ENCODE measurements at regions not wholly inside any gene's neighbourhood (a gene's known extent, or its start where the extent isn't known, plus 50 kb on each side); places are given as distances from the start of the nearest gene placed in this dataset.

DNA sequence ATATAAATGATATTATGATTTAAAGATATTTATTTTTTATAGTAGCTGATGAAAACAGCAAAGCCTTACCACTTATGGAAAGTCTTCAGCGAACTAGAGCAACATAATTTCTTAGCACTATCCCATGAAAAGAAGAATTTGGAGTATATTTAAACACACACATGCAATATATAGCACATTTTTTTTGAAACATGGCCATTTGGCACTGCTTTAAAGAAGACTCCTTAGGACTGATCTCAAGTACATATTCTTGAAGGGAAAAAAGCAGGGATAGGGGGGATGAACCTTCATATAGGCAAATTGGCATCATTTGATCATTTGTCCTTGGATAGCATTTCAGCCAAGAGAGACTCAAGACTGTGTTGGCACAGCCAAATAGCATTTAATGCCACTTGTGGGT lies 193.3 kb downstream of the ANKRD50 start:
- Mint-ChIP-seq H3K4me3 (no peak overlapping the region), H3K27me3 (no peaks in the 10 kb centered on the region), H3K4me1 (ENCODE audit: low read depth) (no peaks in the 10 kb centered on the region), H3K36me3 (no peaks in the 10 kb centered on the region), H3K27ac (no peak overlapping the region), H3K9me3 (no peaks in the 10 kb centered on the region)
- ChIA-PET CTCF (no interaction called here), POLR2A (no interaction called here)
- DNase-seq = no peak
- intact Hi-C loops (cut with micrococcal nuclease) = no loop called here

DNA sequence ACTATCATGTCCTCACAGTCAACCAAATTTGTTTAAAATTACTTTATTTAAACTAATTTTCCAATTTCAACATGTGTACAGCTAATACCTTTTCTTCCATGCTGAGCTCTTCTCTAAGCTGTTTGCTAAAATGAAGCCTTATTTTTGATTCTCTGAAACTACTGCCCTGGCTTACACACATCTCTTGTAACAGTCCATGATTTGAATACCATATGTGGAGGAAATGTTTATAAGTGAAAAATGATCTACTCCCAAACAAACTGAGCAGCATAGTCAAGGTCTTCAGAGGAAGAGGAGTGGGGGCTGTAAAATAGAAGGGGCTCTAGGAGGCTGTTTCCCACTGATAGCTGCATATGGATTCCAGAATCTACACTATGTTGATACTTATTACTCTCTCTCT lies 188.7 kb downstream of the ANKRD50 start:
- DNase-seq = no peak
- H3K4me1 Mint-ChIP-seq (ENCODE audit: low read depth) = no peaks in the 10 kb centered on the region
- no peak overlapping the region for H3K27ac Mint-ChIP-seq
- ChIA-PET POLR2A (no interaction called here), CTCF (no interaction called here)
- H3K27me3 Mint-ChIP-seq = no peaks in the 10 kb centered on the region
- no peak overlapping the region for H3K4me3 Mint-ChIP-seq
- intact Hi-C loops (cut with micrococcal nuclease) = no loop called here
- no peaks in the 10 kb centered on the region for H3K36me3 Mint-ChIP-seq
- H3K9me3 Mint-ChIP-seq = no peaks in the 10 kb centered on the region

DNA sequence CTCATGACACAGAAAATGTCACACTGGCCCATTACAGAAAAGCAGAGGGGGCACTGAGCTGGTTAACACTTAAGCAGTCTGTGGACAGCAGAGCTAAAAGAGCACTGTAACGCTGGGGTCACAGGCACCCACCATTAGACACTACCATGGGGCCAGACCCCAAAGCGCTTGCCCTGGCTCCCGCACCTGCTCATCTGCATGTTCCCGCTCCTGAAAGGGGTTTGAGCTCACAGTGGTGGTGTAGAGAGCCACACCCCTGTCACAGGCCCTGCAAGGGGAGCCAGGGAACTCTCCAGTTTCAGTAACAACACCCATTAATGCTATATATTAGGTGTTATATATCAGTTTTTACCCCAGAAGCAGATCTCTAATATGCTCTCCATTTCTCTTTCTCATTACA lies 187.0 kb downstream of the ANKRD50 start:
- no peak for DNase-seq
- ChIA-PET CTCF (no interaction called here), POLR2A (no interaction called here)
- no peaks in the 10 kb centered on the region for H3K9me3 Mint-ChIP-seq
- H3K27me3 Mint-ChIP-seq = no peaks in the 10 kb centered on the region
- H3K27ac Mint-ChIP-seq = no peak overlapping the region
- H3K4me1 Mint-ChIP-seq (ENCODE audit: low read depth) = no peaks in the 10 kb centered on the region
- no peak overlapping the region for H3K4me3 Mint-ChIP-seq
- intact Hi-C loops (cut with micrococcal nuclease) = no loop called here
- no peaks in the 10 kb centered on the region for H3K36me3 Mint-ChIP-seq

DNA sequence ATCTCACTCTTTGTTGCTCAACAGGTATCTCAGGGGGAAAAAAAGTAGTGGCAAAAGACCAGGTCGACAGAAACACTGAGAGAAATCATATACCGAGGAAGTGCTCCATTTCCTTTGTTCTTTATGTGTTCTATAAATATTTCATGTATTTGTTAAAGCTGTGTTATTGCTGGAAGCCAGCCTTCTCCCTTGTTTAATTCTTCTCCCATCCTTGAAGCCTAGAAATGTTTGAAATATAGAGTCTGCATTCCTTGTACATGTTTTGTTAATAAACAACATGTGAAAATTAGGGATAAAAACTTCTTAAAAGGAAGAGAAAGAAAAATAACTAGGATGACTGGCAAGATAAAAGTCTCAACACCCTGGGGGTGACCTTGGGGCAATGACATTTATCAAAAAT lies 186.2 kb downstream of the ANKRD50 start:
- DNase-seq = no peak
- ChIA-PET POLR2A (no interaction called here), CTCF (no interaction called here)
- no peaks in the 10 kb centered on the region for H3K4me1 Mint-ChIP-seq (ENCODE audit: low read depth)
- no peaks in the 10 kb centered on the region for H3K9me3 Mint-ChIP-seq
- intact Hi-C loops (cut with micrococcal nuclease) = no loop called here
- no peak overlapping the region for H3K4me3 Mint-ChIP-seq
- H3K27me3 Mint-ChIP-seq = no peaks in the 10 kb centered on the region
- H3K36me3 Mint-ChIP-seq = no peaks in the 10 kb centered on the region
- H3K27ac Mint-ChIP-seq = no peak overlapping the region

DNA sequence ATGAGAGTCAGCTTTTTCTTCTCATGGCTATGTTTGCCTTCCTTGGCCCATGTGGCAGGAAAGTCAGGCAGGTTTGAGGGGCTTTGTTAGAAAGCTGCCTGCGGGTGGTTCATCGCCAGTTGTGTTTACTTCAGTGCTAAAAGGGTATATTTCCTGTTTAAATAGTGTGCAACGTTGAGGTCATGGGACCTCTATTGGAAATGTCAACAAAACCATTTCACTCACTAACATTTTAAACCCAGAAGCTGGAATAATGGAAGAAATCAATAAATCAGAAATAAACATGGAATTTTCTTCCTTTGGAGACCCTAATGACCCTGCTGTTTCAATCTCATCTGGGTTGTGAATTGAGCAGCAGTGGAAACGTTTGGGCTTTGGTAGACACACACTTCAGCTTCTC lies 185.8 kb downstream of the ANKRD50 start:
- ChIA-PET CTCF (no interaction called here), POLR2A (no interaction called here)
- intact Hi-C loops (cut with micrococcal nuclease) = no loop called here
- Mint-ChIP-seq H3K9me3 (no peaks in the 10 kb centered on the region), H3K27ac (no peak overlapping the region), H3K4me3 (no peak overlapping the region), H3K36me3 (no peaks in the 10 kb centered on the region), H3K4me1 (ENCODE audit: low read depth) (no peaks in the 10 kb centered on the region), H3K27me3 (no peaks in the 10 kb centered on the region)
- DNase-seq = no peak

DNA sequence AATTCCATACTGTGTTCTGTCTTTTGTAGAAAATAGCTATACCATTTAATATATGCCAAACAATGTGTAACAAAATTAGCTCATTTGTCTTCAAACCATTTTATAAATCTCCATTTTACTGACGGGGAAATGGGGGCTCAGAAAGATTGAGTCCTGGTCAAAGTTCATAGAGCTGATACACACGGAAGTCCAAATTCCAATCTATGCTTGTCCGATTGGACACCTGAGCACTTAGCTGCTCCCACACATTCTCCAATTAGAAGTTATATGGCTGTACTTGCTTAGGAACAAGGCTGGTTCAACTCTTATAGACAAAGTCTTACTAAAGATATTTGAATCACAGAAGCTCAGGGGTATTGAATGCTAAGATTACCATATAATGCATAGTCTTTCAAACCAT lies 185.2 kb downstream of the ANKRD50 start:
- ChIA-PET CTCF (no interaction called here), POLR2A (no interaction called here)
- intact Hi-C loops (cut with micrococcal nuclease) = no loop called here
- Mint-ChIP-seq H3K27me3 (no peaks in the 10 kb centered on the region), H3K36me3 (no peaks in the 10 kb centered on the region), H3K4me3 (no peak overlapping the region), H3K9me3 (no peaks in the 10 kb centered on the region), H3K4me1 (ENCODE audit: low read depth) (no peaks in the 10 kb centered on the region), H3K27ac (no peak overlapping the region)
- DNase-seq = no peak

DNA sequence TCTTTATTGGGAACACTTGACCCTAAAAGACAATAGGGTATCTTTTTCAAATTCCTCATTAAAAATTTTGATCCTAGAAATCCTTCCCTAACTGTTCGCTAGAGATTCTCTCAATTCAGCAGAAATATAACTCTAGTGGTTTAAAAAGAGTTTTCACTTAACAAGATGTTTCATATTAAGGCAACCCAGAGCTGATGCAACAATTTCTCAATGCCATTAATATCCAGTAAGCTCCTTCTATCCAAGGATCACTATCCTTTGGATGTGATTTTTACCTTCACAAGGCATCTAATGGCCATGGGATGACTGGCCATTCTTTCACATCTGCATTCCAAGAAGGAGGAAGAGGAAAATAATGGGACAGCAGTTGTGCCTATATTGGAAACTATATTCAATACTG lies 183.4 kb downstream of the ANKRD50 start:
- Mint-ChIP-seq H3K27ac (no peak overlapping the region), H3K9me3 (no peaks in the 10 kb centered on the region), H3K36me3 (no peaks in the 10 kb centered on the region), H3K4me1 (ENCODE audit: low read depth) (no peaks in the 10 kb centered on the region), H3K4me3 (no peak overlapping the region), H3K27me3 (no peaks in the 10 kb centered on the region)
- no peak for DNase-seq
- POLR2A ChIA-PET = no interaction called here
- CTCF ChIA-PET = no interaction called here
- intact Hi-C loops (cut with micrococcal nuclease) = no loop called here

DNA sequence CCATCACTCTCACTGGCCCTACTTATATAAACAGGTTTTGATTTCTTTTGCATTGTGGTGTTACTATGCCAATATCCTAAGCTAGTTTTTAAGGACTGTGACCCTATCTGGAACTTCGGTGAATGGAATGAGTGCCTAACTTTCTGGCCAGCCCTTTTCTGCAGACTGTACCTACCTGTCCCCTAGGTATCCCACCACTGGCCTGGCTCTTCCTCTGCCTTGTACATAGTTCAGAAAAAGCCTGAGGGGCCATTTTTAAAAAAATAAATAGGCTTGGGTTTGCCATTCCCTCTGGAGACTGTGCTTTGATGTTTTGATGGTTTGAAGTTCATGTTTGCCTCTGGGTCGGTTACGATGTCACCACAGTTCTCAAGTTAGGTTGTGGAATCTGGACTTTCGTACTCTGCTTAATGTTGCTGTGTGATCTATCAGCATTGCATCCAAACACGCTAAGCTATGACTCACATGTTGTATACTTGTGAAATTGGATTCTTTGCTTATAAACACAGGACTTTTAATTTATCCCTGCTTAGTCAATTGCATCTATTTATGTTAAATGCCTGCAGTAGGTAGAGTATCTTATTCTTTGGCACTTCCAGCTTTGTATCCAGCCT lies 182.0 kb downstream of the ANKRD50 start:
- POLR2A ChIA-PET = no interaction called here
- Mint-ChIP-seq H3K27ac (no peak overlapping the region), H3K4me1 (ENCODE audit: low read depth) (no peaks in the 10 kb centered on the region), H3K4me3 (no peak overlapping the region), H3K36me3 (no peaks in the 10 kb centered on the region), H3K9me3 (no peaks in the 10 kb centered on the region), H3K27me3 (no peaks in the 10 kb centered on the region)
- CTCF ChIA-PET = no interaction called here
- intact Hi-C loops (cut with micrococcal nuclease) = no loop called here
- no peak for DNase-seq

DNA sequence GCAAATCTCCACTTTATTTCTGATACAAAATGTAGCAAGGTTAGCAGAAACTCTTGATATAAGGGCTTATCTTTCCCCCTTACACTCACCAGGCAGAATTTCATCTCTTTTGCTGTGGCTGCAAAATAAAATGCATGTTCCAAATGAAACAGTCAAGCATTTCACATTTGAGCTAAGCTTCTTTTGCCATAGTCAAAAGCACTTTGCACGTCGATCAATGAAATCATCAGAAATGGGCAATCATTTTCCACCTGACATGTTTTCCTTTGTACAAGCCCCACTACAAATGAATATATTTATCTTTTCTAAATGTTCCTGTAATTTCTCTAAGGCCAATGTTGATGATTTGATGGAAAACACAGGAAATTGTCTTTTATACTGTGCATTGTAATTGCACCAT lies 178.4 kb downstream of the ANKRD50 start:
- intact Hi-C loops (cut with micrococcal nuclease) = no loop called here
- Mint-ChIP-seq H3K27ac (no peak overlapping the region), H3K36me3 (no peaks in the 10 kb centered on the region), H3K4me3 (no peak overlapping the region), H3K9me3 (no peaks in the 10 kb centered on the region), H3K27me3 (no peaks in the 10 kb centered on the region), H3K4me1 (ENCODE audit: low read depth) (no peaks in the 10 kb centered on the region)
- ChIA-PET CTCF (no interaction called here), POLR2A (no interaction called here)
- no peak for DNase-seq

DNA sequence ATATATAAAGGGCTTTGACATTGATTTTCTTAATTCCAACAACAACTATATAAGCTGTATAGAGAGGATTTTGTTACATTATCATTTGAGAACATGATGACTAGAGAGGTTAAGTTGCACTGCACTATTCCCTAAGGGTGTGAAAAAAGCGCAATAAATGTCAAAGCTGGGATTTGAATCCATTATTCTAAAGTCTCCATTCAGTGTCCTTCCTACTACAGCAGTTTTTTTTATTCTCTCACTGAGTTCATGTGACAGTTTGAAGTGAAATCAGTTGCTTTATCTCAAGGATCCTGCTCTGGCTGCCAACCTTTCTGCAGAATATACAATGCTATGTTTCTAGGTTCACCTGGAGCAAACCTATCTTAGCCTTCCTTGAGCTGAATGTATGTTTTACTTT lies 177.5 kb downstream of the ANKRD50 start:
- Mint-ChIP-seq H3K9me3 (no peaks in the 10 kb centered on the region), H3K4me1 (ENCODE audit: low read depth) (no peaks in the 10 kb centered on the region), H3K27me3 (no peaks in the 10 kb centered on the region), H3K4me3 (no peak overlapping the region), H3K27ac (no peak overlapping the region), H3K36me3 (no peaks in the 10 kb centered on the region)
- CTCF ChIA-PET = no interaction called here
- POLR2A ChIA-PET = no interaction called here
- intact Hi-C loops (cut with micrococcal nuclease) = no loop called here
- DNase-seq = no peak

DNA sequence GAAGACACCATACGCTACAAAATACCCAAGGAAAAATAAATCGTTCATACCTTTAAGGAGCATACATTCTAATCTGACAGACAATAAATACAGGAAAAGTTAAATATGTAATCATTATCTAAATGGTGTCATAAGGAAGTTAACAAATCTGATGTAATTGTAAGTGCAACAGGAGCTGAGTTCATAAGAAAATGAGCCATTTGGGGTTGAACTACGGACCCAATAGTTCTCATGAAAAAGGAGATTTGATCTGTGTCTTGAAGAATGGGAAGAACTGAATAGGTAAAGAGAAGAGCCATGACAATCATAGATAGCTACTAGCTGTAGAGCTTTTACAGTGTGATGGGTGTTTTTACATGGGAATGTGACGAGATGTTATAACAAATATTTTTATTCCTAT lies 175.6 kb downstream of the ANKRD50 start:
- no peaks in the 10 kb centered on the region for H3K27me3 Mint-ChIP-seq
- intact Hi-C loops (cut with micrococcal nuclease) = no loop called here
- ChIA-PET CTCF (no interaction called here), POLR2A (no interaction called here)
- H3K4me1 Mint-ChIP-seq (ENCODE audit: low read depth) = no peaks in the 10 kb centered on the region
- no peak overlapping the region for H3K4me3 Mint-ChIP-seq
- H3K27ac Mint-ChIP-seq = no peak overlapping the region
- no peak for DNase-seq
- no peaks in the 10 kb centered on the region for H3K36me3 Mint-ChIP-seq
- H3K9me3 Mint-ChIP-seq = no peaks in the 10 kb centered on the region

DNA sequence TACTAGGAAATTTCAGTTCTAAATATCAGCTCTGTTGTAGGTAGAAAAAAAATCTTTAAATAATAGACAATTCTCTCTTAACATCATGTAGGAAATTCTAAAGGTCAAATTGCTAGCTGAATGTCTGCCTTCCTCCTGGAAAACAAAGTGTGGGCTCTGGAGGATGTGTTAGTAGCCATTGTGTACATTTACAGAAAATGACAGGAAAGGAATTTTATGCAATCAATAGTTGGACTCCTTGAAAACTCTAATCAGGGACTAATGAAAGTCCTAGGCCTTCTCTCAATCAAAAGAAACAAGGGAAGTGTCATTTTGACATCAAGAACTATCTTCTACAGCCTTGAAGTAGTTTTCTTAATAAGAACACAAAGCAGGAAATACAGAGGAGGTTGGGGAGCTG lies 174.6 kb downstream of the ANKRD50 start:
- ChIA-PET POLR2A (no interaction called here), CTCF (no interaction called here)
- intact Hi-C loops (cut with micrococcal nuclease) = no loop called here
- no peak for DNase-seq
- no peaks in the 10 kb centered on the region for H3K27me3 Mint-ChIP-seq
- no peak overlapping the region for H3K4me3 Mint-ChIP-seq
- H3K36me3 Mint-ChIP-seq = no peaks in the 10 kb centered on the region
- no peaks in the 10 kb centered on the region for H3K9me3 Mint-ChIP-seq
- no peaks in the 10 kb centered on the region for H3K4me1 Mint-ChIP-seq (ENCODE audit: low read depth)
- no peak overlapping the region for H3K27ac Mint-ChIP-seq

DNA sequence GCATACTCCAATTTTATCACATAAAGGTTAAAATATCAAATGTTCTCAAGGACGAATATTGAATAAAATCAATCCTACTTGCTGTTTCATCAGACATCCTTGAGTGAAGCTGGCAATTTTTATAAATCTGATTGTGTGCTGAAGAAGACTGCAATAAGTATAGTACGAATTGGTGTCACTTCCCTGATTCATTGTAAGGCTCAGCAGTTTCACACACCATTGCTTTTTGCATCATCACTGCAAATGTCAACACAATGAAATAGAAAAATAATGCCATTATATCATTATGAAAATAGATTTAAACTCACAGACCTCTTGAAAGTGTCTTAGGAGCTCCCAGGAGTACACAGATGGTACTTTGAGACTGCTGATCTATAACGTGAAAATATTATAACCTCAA lies 172.5 kb downstream of the ANKRD50 start:
- H3K27me3 Mint-ChIP-seq = no peaks in the 10 kb centered on the region
- no peaks in the 10 kb centered on the region for H3K9me3 Mint-ChIP-seq
- CTCF ChIA-PET = no interaction called here
- DNase-seq = no peak
- no peaks in the 10 kb centered on the region for H3K4me1 Mint-ChIP-seq (ENCODE audit: low read depth)
- POLR2A ChIA-PET = no interaction called here
- H3K4me3 Mint-ChIP-seq = no peak overlapping the region
- H3K27ac Mint-ChIP-seq = no peak overlapping the region
- intact Hi-C loops (cut with micrococcal nuclease) = no loop called here
- H3K36me3 Mint-ChIP-seq = no peaks in the 10 kb centered on the region

Data from activated CD4-positive, alpha-beta memory T cell treated with anti-CD3 and anti-CD28 coated beads for 36 hours (primary cell).